ENCODE measurements at regions not wholly inside any gene's neighbourhood (a gene's known extent, or its start where the extent isn't known, plus 50 kb on each side); places are given as distances from the start of the nearest gene placed in this dataset.
"Not testable (repeated sequence)": the region's sequence is repeated elsewhere in the genome, so short reads cannot be mapped to it uniquely, and the experiment has no call there.

DNA sequence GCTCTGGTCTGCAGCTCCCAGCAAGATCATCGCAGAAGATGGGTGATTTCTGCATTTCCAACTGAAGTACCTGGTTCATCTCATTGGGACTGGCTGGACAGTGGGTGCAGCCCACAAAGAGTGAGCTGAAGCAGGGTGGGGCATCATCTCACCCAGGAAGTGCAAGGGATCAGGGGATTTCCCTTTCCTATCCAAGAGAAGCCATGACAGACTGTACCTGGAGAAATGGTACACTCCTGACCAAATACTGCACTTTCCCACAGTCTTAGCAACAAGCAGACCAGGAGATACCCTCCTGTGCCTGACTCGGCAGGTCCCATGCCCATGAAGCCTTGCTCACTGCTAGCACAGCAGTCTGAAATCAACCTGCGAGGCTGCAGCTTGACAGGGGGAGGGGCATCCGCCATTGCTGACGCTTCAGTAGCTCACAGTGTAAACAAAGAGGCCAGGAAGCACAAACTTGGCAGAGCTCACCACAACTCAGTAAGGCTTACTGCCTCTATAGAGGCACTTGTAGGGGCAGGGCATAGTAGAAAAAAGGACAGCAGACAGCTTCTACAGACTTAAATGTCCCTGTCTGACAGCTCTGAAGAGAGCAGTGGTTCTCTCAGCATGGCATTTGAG is 60.5 kb downstream of the AREG start:
- peak; percentile 18 for DNase-seq (ENCODE audit: extremely low spot score)
- WGBS, result 31% methylated on average over 5 of the region's 5 CpGs
- H3K4me1 ChIP-seq (ENCODE audit: insufficient read depth); H3K4me3 ChIP-seq (ENCODE audit: low read depth, low read length); H3K36me3 ChIP-seq (ENCODE audit: insufficient read depth); H3K27ac ChIP-seq (ENCODE audit: low read depth): not testable (repeated sequence)

DNA sequence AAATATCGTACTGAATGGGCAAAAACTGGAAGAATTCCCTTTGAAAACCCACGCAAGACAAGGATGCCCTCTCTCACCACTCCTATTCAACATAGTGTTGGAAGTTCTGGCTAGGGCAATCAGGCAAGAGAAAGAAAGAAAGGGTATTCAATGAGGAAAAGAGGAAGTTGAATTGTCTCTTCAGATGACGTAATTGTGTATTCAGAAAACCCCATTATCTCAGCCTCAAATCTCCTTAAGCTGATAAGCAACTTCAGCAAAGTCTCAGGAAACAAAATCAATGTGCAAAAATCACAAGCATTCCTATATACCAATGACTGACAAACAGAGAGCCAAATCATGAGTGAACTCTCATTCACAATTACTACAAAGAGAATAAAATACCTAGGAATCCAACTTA is 64.4 kb downstream of the AREG start:
- H3K36me3 ChIP-seq (ENCODE audit: insufficient read depth); H3K4me1 ChIP-seq (ENCODE audit: insufficient read depth); DNase-seq (ENCODE audit: extremely low spot score); H3K27ac ChIP-seq (ENCODE audit: low read depth); H3K4me3 ChIP-seq (ENCODE audit: low read depth, low read length): not testable (repeated sequence)
- 66% methylated on average over 3 of the region's 3 CpGs for WGBS

DNA sequence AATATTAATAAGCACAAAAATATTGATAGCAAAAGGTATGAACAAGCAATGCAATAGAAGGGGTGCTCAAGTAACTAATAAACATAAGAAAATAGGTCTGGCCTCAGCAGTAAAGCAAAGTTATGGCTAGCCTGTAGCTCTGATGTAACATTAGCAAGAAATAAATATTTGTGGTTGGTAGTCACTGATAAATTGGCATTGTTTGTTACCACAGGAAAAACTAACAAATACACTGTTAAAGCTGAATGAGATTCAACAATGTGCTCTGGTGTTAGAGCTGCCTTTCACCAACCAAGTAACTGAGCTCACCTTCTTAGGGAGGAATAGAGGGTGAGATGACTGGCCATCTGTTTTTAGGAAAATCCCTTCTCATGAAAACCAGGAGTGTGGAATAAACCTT is 71.4 kb downstream of the AREG start:
- H3K4me1 ChIP-seq (ENCODE audit: insufficient read depth), result no peaks in the 10 kb centered on the region
- H3K4me3 ChIP-seq (ENCODE audit: low read depth, low read length), result no peak overlapping the region
- DNase-seq (ENCODE audit: extremely low spot score), result no peak
- no peak overlapping the region for H3K27ac ChIP-seq (ENCODE audit: low read depth)
- H3K36me3 ChIP-seq (ENCODE audit: insufficient read depth), result no peaks in the 10 kb centered on the region

DNA sequence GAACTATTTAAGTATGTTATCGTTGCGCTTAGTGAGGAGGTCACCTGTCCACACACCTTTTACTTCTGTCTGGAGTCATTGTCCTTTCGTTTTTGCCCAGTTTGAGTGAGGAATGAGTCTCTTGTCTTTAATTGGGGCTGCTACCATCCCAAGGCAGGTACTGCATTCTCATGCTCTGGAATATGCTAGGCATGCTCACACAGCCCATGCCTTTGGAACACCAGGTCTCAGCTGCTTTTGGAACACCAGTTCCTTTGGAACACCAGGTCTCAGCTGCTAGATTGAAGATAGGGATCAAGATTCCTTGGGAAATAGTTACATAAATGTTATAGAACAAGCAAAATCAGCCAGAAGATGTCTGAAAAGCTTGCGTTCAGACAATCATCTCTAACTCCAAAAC is 73.1 kb downstream of the AREG start:
- Histone ChIP-seq H3K27ac (ENCODE audit: low read depth) (no peak overlapping the region), H3K4me3 (ENCODE audit: low read depth, low read length) (no peak overlapping the region), H3K36me3 (ENCODE audit: insufficient read depth) (no peaks in the 10 kb centered on the region), H3K4me1 (ENCODE audit: insufficient read depth) (no peaks in the 10 kb centered on the region)
- no peak for DNase-seq (ENCODE audit: extremely low spot score)
- 93% methylated on average over 4 of the region's 4 CpGs for WGBS

DNA sequence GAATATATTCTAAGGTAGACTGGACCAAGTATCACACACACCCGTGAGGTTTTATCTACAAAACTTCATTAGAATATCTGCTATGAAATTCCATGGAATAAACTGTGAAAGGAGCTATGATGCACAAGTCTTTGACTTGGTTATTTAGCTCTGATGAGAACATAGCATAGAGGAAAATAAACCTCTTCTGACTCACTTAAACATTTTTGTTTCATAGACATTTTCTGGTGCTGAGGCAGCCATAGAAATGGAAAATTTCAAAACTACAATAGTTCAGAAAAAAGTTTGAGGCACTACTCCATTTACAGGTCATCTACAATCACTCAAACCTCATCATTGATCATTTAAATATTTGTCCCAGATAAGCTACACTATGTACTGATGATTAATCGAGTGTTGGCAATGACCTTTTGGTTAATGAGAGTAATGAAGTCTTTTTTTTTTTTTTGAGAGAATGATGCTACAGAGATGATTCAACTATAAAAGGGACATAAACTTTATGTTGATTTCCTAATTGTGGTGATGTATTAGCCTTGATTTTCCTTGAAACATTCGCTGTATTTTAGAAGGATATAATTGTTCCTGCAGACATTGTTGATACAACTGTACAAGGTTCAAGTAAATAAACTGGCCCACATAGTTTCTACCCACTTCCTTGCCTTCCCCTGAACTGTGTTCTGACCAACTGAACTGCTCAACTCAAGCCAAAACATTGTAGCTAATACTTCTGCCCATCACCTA is 77.5 kb downstream of the AREG start:
- WGBS, result 76% methylated on average over 3 of the region's 3 CpGs
- no peaks in the 10 kb centered on the region for H3K4me1 ChIP-seq (ENCODE audit: insufficient read depth)
- no peak for DNase-seq (ENCODE audit: extremely low spot score)
- H3K4me3 ChIP-seq (ENCODE audit: low read depth, low read length), result no peak overlapping the region
- no peaks in the 10 kb centered on the region for H3K36me3 ChIP-seq (ENCODE audit: insufficient read depth)
- H3K27ac ChIP-seq (ENCODE audit: low read depth), result no peak overlapping the region

DNA sequence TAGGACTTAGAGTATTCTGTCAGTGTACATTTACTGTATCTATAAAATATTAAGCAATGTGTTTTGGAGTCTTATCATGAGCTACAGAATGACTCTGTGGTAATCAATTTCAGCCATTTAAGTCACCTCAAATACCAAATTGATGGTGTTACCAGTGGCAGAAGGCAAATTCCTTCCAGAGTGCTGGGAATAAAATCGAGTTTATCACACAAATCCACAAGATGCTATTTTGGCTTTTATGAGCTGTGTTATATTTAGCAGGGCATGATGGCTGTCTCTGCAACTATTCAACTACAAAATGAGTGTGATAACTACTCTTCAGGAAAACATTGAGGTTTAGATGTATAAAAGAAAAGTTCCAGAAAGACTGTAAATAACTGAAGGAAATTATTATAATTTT is 78.2 kb downstream of the AREG start:
- no peaks in the 10 kb centered on the region for H3K36me3 ChIP-seq (ENCODE audit: insufficient read depth)
- WGBS, result 21% methylated on average over 1 of the region's 1 CpG
- DNase-seq (ENCODE audit: extremely low spot score), result no peak
- no peak overlapping the region for H3K27ac ChIP-seq (ENCODE audit: low read depth)
- H3K4me1 ChIP-seq (ENCODE audit: insufficient read depth), result no peaks in the 10 kb centered on the region
- H3K4me3 ChIP-seq (ENCODE audit: low read depth, low read length), result no peak overlapping the region

DNA sequence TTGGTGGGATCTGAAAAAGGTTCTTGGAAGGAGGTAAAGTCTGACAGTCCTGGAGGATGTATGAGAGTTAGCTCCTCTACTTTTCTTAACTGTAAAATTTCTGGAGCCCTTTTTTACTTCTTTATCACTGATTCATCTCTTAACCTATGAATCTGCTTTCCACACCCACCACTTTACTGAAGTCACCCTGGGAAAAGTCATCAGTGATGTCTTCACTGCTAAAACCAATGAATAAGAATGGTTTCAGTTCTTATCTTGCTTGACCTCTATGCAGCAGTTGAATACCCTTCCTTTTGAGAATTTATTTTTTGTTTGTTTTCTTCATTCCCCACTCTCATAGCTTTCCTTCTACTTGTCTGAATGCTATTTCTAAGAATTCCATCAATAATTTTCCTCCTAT is 80.0 kb downstream of the AREG start:
- no peaks in the 10 kb centered on the region for H3K36me3 ChIP-seq (ENCODE audit: insufficient read depth)
- DNase-seq (ENCODE audit: extremely low spot score), result no peak
- no peak overlapping the region for H3K4me3 ChIP-seq (ENCODE audit: low read depth, low read length)
- H3K27ac ChIP-seq (ENCODE audit: low read depth), result no peak overlapping the region
- no peaks in the 10 kb centered on the region for H3K4me1 ChIP-seq (ENCODE audit: insufficient read depth)

DNA sequence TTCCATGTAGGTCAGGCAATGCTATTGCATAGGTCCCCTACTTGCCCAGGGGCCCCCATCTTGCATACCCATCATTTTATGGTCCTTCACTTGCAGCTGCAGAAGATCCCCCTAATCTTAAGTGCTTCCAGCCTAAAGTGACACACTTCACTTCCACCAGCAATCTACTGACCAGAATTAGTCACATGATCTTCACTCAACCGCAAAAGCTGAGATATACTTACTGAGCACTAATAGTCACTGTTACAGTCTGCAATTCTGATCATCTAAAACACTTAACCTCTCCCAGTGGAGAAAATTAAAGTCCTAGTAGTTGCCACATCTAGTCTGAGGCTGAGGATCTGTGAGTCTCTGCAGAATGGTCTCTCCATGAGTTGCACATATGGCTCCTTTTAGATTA is 82.1 kb downstream of the AREG start:
- 83% methylated on average over 1 of the region's 1 CpG for WGBS
- DNase-seq (ENCODE audit: extremely low spot score), result no peak
- H3K36me3 ChIP-seq (ENCODE audit: insufficient read depth), result no peaks in the 10 kb centered on the region

DNA sequence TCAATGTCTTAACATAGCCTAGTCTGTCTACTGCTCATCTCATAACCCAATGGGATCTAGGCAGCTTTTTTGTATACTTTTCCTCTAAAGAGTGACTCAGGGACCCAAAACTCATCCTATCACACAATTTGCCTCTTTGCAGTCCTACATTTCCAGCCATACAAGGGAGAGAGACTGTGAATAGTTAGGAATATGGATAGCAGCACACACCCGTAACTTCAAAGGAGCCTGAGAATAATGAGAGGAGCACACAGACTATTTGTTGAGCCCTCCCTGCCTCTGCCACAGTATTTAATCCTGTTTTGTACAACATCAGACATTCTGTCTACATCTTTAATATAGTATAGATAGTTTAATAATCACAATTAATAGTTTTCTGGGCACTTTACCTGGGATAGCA is 83.2 kb downstream of the AREG start:
- 91% methylated on average over 1 of the region's 1 CpG for WGBS
- DNase-seq (ENCODE audit: extremely low spot score), result no peak
- Histone ChIP-seq H3K4me3 (ENCODE audit: low read depth, low read length) (no peak overlapping the region), H3K4me1 (ENCODE audit: insufficient read depth) (no peaks in the 10 kb centered on the region), H3K36me3 (ENCODE audit: insufficient read depth) (no peaks in the 10 kb centered on the region), H3K27ac (ENCODE audit: low read depth) (no peak overlapping the region)

More for the DNA sequence above, 82.1 kb downstream of the AREG start:
- Histone ChIP-seq H3K27ac (ENCODE audit: low read depth) (no peak overlapping the region), H3K4me1 (ENCODE audit: insufficient read depth) (no peaks in the 10 kb centered on the region), H3K4me3 (ENCODE audit: low read depth, low read length) (no peak overlapping the region)

DNA sequence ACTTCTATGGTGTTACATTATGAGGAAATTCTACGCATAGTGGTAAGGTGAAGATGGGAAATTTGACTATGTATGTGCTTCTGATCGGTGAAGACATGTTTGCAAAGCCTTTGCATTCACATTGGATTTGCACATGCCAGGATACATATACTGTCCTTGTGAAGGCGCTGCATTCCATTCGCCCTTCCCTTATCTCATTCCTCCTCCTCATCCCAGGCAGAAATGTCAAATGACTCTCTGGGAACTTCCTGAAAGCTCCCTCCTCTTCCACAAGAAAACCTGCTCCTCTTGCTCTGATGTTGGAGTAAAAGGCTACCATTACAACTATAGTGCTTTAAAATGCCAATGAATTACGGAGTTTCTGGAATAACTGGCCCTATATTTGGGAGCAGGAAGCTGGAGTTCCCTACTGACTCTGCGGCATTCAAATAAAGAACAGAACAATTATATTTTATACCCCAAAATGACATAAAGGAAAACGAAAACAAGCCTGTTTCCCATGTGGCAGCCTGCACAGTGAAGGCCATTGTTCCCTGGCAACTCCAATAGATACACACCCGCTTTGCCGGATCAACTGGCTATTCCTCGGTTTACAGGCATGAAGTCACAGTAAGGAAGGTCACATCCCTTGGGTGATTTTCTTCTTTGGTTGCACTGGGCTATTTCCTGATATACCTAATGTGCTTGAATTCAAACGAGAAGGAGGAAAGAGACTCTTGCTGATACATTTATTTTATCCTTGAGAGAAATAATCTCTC is 84.5 kb downstream of the AREG start:
- Histone ChIP-seq H3K4me3 (ENCODE audit: low read depth, low read length) (no peak overlapping the region), H3K36me3 (ENCODE audit: insufficient read depth) (no peaks in the 10 kb centered on the region), H3K4me1 (ENCODE audit: insufficient read depth) (no peaks in the 10 kb centered on the region), H3K27ac (ENCODE audit: low read depth) (no peak overlapping the region)
- DNase-seq (ENCODE audit: extremely low spot score), result no peak
- WGBS, result 76% methylated on average over 11 of the region's 11 CpGs

DNA sequence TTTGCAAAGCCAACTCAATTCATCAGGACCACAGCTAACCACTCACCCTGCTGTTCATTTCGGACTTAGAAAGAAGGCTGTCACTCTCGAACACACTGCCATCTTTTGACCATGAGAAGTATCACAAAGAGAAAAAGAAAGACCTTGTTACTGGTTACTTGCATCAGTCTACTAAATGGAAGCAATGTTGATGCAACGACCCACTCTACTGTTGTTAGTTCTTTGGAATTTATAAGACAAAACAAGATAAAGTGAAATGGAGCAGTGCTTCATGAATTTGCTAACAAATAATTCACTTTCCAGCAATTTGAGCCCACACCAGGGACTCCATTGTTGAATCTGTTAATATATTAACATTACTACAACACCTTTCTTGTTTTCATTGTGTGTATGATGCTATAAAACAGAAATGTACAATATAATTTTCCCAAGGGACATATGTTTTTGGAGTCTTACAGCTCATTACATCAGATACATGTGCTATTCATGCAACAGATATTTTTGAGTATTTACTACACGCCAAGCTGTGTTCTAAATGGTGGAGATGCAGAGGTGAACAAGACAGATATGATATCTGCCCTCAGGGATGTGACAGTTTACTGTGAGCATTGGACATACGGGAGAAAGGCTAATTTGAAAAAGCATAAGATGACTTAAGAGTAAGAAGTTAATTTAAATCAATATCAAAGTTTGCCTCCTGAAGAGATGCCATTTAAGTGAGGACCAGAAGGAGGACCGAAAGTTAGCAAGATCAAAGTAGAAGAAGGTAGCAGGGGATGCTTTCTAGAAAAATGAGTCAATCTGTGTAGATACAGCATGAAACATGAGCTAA is 87.2 kb downstream of the AREG start:
- Histone ChIP-seq H3K36me3 (ENCODE audit: insufficient read depth) (no peaks in the 10 kb centered on the region), H3K4me3 (ENCODE audit: low read depth, low read length) (no peak overlapping the region), H3K27ac (ENCODE audit: low read depth) (no peak overlapping the region), H3K4me1 (ENCODE audit: insufficient read depth) (no peaks in the 10 kb centered on the region)
- WGBS, result 63% methylated on average over 6 of the region's 6 CpGs
- no peak for DNase-seq (ENCODE audit: extremely low spot score)

DNA sequence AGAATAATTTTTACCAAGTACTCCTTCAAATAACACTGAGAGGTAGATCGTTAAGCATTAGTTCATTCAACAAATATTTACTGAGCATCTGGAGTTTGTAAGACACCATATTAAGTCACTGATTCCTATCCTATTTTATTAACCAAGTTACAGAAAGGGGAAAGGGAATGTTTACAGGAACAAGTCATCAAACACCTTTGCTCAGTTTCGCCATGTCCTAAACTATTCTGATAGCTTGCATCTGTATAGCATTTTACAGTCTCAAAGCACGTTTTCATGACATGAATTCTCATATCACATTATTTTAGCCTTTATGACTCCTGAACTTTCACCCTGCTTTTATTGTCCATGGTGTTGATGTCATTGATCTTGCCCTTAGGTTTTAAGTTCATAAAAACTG is 89.2 kb downstream of the AREG start:
- 45% methylated on average over 3 of the region's 3 CpGs for WGBS
- DNase-seq (ENCODE audit: extremely low spot score), result no peak
- Histone ChIP-seq H3K27ac (ENCODE audit: low read depth) (no peak overlapping the region), H3K4me3 (ENCODE audit: low read depth, low read length) (no peak overlapping the region), H3K36me3 (ENCODE audit: insufficient read depth) (no peaks in the 10 kb centered on the region), H3K4me1 (ENCODE audit: insufficient read depth) (no peaks in the 10 kb centered on the region)

DNA sequence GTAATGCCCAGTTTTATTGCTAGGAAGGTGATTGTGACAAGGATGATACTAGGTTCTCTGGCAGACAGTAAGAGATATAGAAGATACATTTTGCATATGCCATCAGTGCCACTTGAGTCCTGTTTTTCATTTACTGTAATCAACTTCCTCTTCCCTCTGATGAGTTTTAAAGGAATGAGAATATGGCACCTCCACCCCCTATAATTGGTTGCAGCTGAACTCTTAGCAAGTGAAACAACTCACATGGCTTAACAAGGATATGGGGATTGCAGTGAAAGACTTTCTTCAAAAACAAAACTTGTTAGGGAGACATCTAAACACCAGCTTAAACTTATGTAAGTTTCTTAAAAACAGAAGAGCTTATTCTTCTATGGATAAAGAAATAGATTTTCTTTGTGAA is 90.0 kb downstream of the AREG start:
- no peak overlapping the region for H3K27ac ChIP-seq (ENCODE audit: low read depth)
- H3K36me3 ChIP-seq (ENCODE audit: insufficient read depth), result no peaks in the 10 kb centered on the region
- DNase-seq (ENCODE audit: extremely low spot score), result no peak
- no peak overlapping the region for H3K4me3 ChIP-seq (ENCODE audit: low read depth, low read length)
- no peaks in the 10 kb centered on the region for H3K4me1 ChIP-seq (ENCODE audit: insufficient read depth)

Measured in urinary bladder (tissue), 3 donors.